ENCODE measurements at regions not wholly inside any gene's neighbourhood (a gene's known extent, or its start where the extent isn't known, plus 50 kb on each side); places are given as distances from the start of the nearest gene placed in this dataset.

- in situ Hi-C loops (cut with MboI): no loop called here
- RAD21 ChIA-PET (ENCODE audit: unreplicated experiment): no interaction called here
- Histone ChIP-seq H3K27me3 (replicated peaks in 1 of 2; ENCODE audit: control insufficient read depth in 2 of 2, insufficient read depth in 2 of 2, low read length in 1 of 2) (0 out of 4 replicates have a peak, but pooled peaks cover 0 to 3% of the 10 kb centered on the region in 2 experiments), H3K9ac (ENCODE audit: control insufficient read depth, insufficient read depth, low read length) (no peak overlapping the region), H3K27ac (ENCODE audit: control insufficient read depth, insufficient read depth) (no peak overlapping the region), H4K20me1 (ENCODE audit: control insufficient read depth, insufficient read depth) (no peaks in the 10 kb centered on the region), H3K4me1 (ENCODE audit: control insufficient read depth, insufficient read depth, low read length) (no peaks in the 10 kb centered on the region), H2AFZ (ENCODE audit: control insufficient read depth, low read depth, low read length) (no peak overlapping the region), H3K4me2 (ENCODE audit: control insufficient read depth, insufficient read depth) (no peak overlapping the region), H3K9me3 (replicated peaks; ENCODE audit: control insufficient read depth, insufficient read depth, low read length) (no peaks in the 10 kb centered on the region), H3K79me2 (ENCODE audit: control insufficient read depth, insufficient read depth, low read length) (no peaks in the 10 kb centered on the region), H3K36me3 (ENCODE audit: control insufficient read depth in 2 of 2, insufficient read depth in 2 of 2, low read length in 1 of 2) (no peaks in the 10 kb centered on the region), H3K4me3 (no peak overlapping the region)
- TF ChIP-seq ZNF384 (IDR thresholded peaks at IDR 0.05; ENCODE audit: borderline replicate concordance, low read depth, low read length) (no peak), ZNF24 (IDR thresholded peaks at IDR 0.05) (no peak), SUZ12 (IDR thresholded peaks at IDR 0.05; ENCODE audit: unreplicated experiment) (no peak), FOS (IDR thresholded peaks at IDR 0.05; ENCODE audit: borderline replicate concordance, extremely low read depth, insufficient read length) (no peak), PRDM15 (CRISPR knock-in tag; IDR thresholded peaks at IDR 0.05) (no peak), NR2F1 (conservative IDR thresholded peaks at IDR 0.05) (no peak), GATAD2B (conservative IDR thresholded peaks at IDR 0.05; ENCODE audit: low read depth) (no peak), SUPT20H (IDR thresholded peaks at IDR 0.05; ENCODE audit: borderline replicate concordance, control insufficient read depth, low read depth, low read length) (no peak)
- TF ChIP-seq, protein P1, sequence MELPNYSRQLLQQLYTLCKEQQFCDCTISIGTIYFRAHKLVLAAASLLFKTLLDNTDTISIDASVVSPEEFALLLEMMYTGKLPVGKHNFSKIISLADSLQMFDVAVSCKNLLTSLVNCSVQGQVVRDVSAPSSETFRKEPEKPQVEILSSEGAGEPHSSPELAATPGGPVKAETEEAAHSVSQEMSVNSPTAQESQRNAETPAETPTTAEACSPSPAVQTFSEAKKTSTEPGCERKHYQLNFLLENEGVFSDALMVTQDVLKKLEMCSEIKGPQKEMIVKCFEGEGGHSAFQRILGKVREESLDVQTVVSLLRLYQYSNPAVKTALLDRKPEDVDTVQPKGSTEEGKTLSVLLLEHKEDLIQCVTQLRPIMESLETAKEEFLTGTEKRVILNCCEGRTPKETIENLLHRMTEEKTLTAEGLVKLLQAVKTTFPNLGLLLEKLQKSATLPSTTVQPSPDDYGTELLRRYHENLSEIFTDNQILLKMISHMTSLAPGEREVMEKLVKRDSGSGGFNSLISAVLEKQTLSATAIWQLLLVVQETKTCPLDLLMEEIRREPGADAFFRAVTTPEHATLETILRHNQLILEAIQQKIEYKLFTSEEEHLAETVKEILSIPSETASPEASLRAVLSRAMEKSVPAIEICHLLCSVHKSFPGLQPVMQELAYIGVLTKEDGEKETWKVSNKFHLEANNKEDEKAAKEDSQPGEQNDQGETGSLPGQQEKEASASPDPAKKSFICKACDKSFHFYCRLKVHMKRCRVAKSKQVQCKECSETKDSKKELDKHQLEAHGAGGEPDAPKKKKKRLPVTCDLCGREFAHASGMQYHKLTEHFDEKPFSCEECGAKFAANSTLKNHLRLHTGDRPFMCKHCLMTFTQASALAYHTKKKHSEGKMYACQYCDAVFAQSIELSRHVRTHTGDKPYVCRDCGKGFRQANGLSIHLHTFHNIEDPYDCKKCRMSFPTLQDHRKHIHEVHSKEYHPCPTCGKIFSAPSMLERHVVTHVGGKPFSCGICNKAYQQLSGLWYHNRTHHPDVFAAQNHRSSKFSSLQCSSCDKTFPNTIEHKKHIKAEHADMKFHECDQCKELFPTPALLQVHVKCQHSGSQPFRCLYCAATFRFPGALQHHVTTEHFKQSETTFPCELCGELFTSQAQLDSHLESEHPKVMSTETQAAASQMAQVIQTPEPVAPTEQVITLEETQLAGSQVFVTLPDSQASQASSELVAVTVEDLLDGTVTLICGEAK (IDR thresholded peaks at IDR 0.05; ENCODE audit: borderline replicate concordance): no peak
- TF ChIP-seq, protein P2, sequence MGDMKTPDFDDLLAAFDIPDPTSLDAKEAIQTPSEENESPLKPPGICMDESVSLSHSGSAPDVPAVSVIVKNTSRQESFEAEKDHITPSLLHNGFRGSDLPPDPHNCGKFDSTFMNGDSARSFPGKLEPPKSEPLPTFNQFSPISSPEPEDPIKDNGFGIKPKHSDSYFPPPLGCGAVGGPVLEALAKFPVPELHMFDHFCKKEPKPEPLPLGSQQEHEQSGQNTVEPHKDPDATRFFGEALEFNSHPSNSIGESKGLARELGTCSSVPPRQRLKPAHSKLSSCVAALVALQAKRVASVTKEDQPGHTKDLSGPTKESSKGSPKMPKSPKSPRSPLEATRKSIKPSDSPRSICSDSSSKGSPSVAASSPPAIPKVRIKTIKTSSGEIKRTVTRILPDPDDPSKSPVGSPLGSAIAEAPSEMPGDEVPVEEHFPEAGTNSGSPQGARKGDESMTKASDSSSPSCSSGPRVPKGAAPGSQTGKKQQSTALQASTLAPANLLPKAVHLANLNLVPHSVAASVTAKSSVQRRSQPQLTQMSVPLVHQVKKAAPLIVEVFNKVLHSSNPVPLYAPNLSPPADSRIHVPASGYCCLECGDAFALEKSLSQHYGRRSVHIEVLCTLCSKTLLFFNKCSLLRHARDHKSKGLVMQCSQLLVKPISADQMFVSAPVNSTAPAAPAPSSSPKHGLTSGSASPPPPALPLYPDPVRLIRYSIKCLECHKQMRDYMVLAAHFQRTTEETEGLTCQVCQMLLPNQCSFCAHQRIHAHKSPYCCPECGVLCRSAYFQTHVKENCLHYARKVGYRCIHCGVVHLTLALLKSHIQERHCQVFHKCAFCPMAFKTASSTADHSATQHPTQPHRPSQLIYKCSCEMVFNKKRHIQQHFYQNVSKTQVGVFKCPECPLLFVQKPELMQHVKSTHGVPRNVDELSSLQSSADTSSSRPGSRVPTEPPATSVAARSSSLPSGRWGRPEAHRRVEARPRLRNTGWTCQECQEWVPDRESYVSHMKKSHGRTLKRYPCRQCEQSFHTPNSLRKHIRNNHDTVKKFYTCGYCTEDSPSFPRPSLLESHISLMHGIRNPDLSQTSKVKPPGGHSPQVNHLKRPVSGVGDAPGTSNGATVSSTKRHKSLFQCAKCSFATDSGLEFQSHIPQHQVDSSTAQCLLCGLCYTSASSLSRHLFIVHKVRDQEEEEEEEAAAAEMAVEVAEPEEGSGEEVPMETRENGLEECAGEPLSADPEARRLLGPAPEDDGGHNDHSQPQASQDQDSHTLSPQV (IDR thresholded peaks at IDR 0.05): no peak
- FAIRE-seq: no peak
- POLR2A ChIA-PET: no interaction called here
- DNase-seq (ENCODE audit: low read depth, low spot score): no peak
- intact Hi-C loops (cut with micrococcal nuclease; ENCODE audit: unreplicated experiment): no loop called here
- CTCF ChIA-PET: interaction anchor here (0.8 kb wide), 1 partner anchor 123 kb away, joined by 3 read pairs; no protein-coding TSS in a partner anchor
- ATAC-seq: no peak
- no TSS peak for BruUV-seq (replicated peaks)
- 0% methylated on average over 5 of the region's 5 CpGs for WGBS (ENCODE audit: insufficient coverage, insufficient replicate concordance, low lambda C conversion rate, missing lambda C conversion rate)
- SMC1A ChIA-PET (ENCODE audit: uncharacterized antibody, unreplicated experiment): no interaction called here
Measured at GRCh38 chr20:22815206-22815551, 219.9 kb upstream of the SSTR4 start.

Measured in GM12878 (cell line).